ENCODE measurements at regions not wholly inside any gene's neighbourhood (a gene's known extent, or its start where the extent isn't known, plus 50 kb on each side); places are given as distances from the start of the nearest gene placed in this dataset.
A peak's percentile ranks its signal among the peaks of the same experiment; 100 is the strongest.

GRCh38 chr3:162117961-162118360 lies 621.4 kb downstream of the OTOL1 start:
- Histone ChIP-seq H3K4me1 (no peaks in the 10 kb centered on the region), H3K27ac (no peak overlapping the region), H3K9me3 (no peaks in the 10 kb centered on the region), H3K4me3 (no peak overlapping the region), H3K36me3 (no peaks in the 10 kb centered on the region), H3K27me3 (no peaks in the 10 kb centered on the region)
- ATAC-seq: no peak
- 82% methylated on average over 1 of the region's 1 CpG; no CpG with 5 or more reads in 1 of the 2 donors for WGBS, 2 donors (ENCODE audit: low coverage in 1 of 2)
- no peak for TF ChIP-seq EP300 (IDR thresholded peaks at IDR 0.05)
- no peak for TF ChIP-seq POLR2A (IDR thresholded peaks at IDR 0.05)
- TF ChIP-seq CTCF (IDR thresholded peaks at IDR 0.05): no peak
- TF ChIP-seq POLR2AphosphoS5 (IDR thresholded peaks at IDR 0.05): no peak

DNA sequence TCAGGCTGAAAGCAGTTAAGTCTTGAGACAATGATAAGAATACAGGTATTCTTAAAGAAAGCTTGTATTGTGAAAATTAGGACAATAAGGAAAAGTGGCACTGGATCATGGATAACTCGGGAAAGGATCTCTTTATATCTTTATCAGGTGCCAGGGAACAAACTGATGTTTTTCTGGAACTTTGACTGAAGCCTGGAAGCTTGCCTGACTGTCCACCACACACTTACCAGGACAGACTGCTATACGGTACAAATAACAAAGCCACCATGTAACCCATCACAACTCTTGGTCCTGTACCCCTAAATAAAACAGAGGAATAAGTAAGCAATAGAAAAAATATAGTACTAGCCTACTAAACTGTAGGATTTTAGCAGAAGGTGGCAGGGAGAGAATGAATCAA lies 623.0 kb downstream of the OTOL1 start:
- Histone ChIP-seq H3K4me1 (no peaks in the 10 kb centered on the region), H3K27ac (no peak overlapping the region), H3K27me3 (no peaks in the 10 kb centered on the region), H3K9me3 (no peaks in the 10 kb centered on the region), H3K4me3 (no peak overlapping the region), H3K36me3 (no peaks in the 10 kb centered on the region)
- no peak for TF ChIP-seq EP300 (IDR thresholded peaks at IDR 0.05)
- no peak for TF ChIP-seq POLR2AphosphoS5 (IDR thresholded peaks at IDR 0.05)
- TF ChIP-seq POLR2A (IDR thresholded peaks at IDR 0.05): no peak
- no peak for ATAC-seq
- 76 to 88% methylated on average over 1 to 2 of the region's 2 CpGs for WGBS, 2 donors (ENCODE audit: low coverage in 1 of 2)

DNA sequence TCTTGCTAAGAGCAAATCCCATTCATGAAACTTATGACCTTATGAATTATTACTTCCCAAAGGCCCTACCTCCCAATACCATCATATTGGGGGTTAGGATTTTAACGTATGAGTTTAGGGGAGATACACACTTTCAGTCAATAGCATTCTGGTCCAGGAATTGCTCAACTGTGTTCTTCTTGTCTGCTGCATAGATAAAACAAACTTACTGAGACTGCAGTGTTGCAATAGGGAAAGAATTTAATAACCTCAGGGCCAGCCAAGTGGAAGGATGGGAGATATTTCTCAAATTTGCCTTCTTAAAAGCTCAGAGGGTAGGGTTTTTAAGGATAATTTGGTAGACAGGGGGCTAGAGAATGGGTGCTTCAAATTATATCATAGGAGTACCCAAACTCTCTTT lies 625.8 kb downstream of the OTOL1 start:
- H3K36me3 ChIP-seq: no peaks in the 10 kb centered on the region
- 20 to 60% methylated on average over 1 of the region's 1 CpG for WGBS, 2 donors (ENCODE audit: low coverage in 1 of 2)
- H3K4me3 ChIP-seq: no peak overlapping the region
- no peaks in the 10 kb centered on the region for H3K4me1 ChIP-seq
- peak; percentile 79 for ATAC-seq
- H3K27ac ChIP-seq: peak overlapping the region in 1 of 4 donors; percentile 15
- H3K9me3 ChIP-seq: no peaks in the 10 kb centered on the region
- H3K27me3 ChIP-seq: no peaks in the 10 kb centered on the region
- no peak for TF ChIP-seq CTCF (IDR thresholded peaks at IDR 0.05)
- TF ChIP-seq EP300 (IDR thresholded peaks at IDR 0.05): no peak
- no peak for TF ChIP-seq POLR2AphosphoS5 (IDR thresholded peaks at IDR 0.05)
- TF ChIP-seq POLR2A (IDR thresholded peaks at IDR 0.05): no peak

- WGBS, 2 donors (ENCODE audit: low coverage in 1 of 2): 100% methylated on average over 1 of the region's 1 CpG
- H3K9me3 ChIP-seq: no peaks in the 10 kb centered on the region
- H3K4me1 ChIP-seq: no peaks in the 10 kb centered on the region
- H3K27me3 ChIP-seq: no peaks in the 10 kb centered on the region
- H3K4me3 ChIP-seq: no peak overlapping the region
- no peaks in the 10 kb centered on the region for H3K36me3 ChIP-seq
- TF ChIP-seq POLR2A (IDR thresholded peaks at IDR 0.05) (no peak), EP300 (IDR thresholded peaks at IDR 0.05) (no peak), POLR2AphosphoS5 (IDR thresholded peaks at IDR 0.05) (no peak), CTCF (IDR thresholded peaks at IDR 0.05) (no peak)
- no peak for ATAC-seq
- no peak overlapping the region for H3K27ac ChIP-seq
Measured at GRCh38 chr3:162125790-162126189, 629.2 kb downstream of the OTOL1 start.

- TF ChIP-seq EP300 (IDR thresholded peaks at IDR 0.05) (no peak), POLR2AphosphoS5 (IDR thresholded peaks at IDR 0.05) (no peak), POLR2A (IDR thresholded peaks at IDR 0.05) (no peak), CTCF (IDR thresholded peaks at IDR 0.05) (no peak)
- 91 to 100% methylated on average over 2 to 3 of the region's 3 CpGs for WGBS, 2 donors (ENCODE audit: low coverage in 1 of 2)
- no peak for ATAC-seq
- no peak overlapping the region for H3K4me3 ChIP-seq
- no peaks in the 10 kb centered on the region for H3K9me3 ChIP-seq
- H3K4me1 ChIP-seq: no peaks in the 10 kb centered on the region
- no peaks in the 10 kb centered on the region for H3K27me3 ChIP-seq
- H3K27ac ChIP-seq: no peak overlapping the region
- no peaks in the 10 kb centered on the region for H3K36me3 ChIP-seq
Measured at GRCh38 chr3:162130582-162130981, 634.0 kb downstream of the OTOL1 start.

Measured in gastroesophageal sphincter (tissue), 4 donors.